ENCODE measurements at regions not wholly inside any gene's neighbourhood (a gene's known extent, or its start where the extent isn't known, plus 50 kb on each side); places are given as distances from the start of the nearest gene placed in this dataset.

- Mint-ChIP-seq H3K27me3 (peaks cover 42 to 49% of the 10 kb centered on the region in 2 donors), H3K9me3 (no peaks in the 10 kb centered on the region), H3K4me1 (no peaks in the 10 kb centered on the region), H3K27ac (no peak overlapping the region), H3K4me3 (no peak overlapping the region), H3K36me3 (no peaks in the 10 kb centered on the region)
- POLR2A ChIA-PET = no interaction called here
- Histone ChIP-seq H3K27me3 (replicated peaks in 1 of 2; ENCODE audit: control insufficient read depth in 2 of 2, extremely low read depth in 1 of 2, insufficient read depth in 2 of 2, low read length in 1 of 2) (no peaks in the 10 kb centered on the region), H3K27ac (ENCODE audit: low read length) (no peak overlapping the region), H3K9me3 (no peaks in the 10 kb centered on the region), H3K4me1 (ENCODE audit: control insufficient read depth in 1 of 2, extremely low read depth in 1 of 2, insufficient read depth in 2 of 2, low read length in 2 of 2) (no peaks in the 10 kb centered on the region), H3K36me3 (ENCODE audit: control insufficient read depth in 2 of 2, extremely low read depth in 1 of 2, insufficient read depth in 1 of 2, low read length in 1 of 2) (no peaks in the 10 kb centered on the region), H3K4me3 (ENCODE audit: control insufficient read depth in 1 of 2, extremely low read depth in 1 of 2, low read length in 1 of 2) (no peak overlapping the region)
- CTCF ChIA-PET = no interaction called here
- no peak for DNase-seq
- 40% methylated on average over 1 of the region's 2 CpGs for WGBS (ENCODE audit: insufficient coverage)
- ATAC-seq (replicated peaks in 1 of 4) = no peak
Measured at GRCh38 chr20:21456207-21456606, 57.7 kb downstream of the NKX2-2 start.

- H3K27me3 Mint-ChIP-seq = peaks cover 47 to 51% of the 10 kb centered on the region in 2 donors
- CTCF ChIA-PET = no interaction called here
- no peaks in the 10 kb centered on the region for H3K9me3 ChIP-seq
- no peaks in the 10 kb centered on the region for H3K36me3 Mint-ChIP-seq
- no peaks in the 10 kb centered on the region for H3K27me3 ChIP-seq (replicated peaks in 1 of 2; ENCODE audit: control insufficient read depth in 2 of 2, extremely low read depth in 1 of 2, insufficient read depth in 2 of 2, low read length in 1 of 2)
- no peaks in the 10 kb centered on the region for H3K4me1 Mint-ChIP-seq
- 59% methylated on average over 4 of the region's 4 CpGs for WGBS (ENCODE audit: insufficient coverage)
- H3K4me3 Mint-ChIP-seq = no peak overlapping the region
- no peak for DNase-seq
- H3K27ac ChIP-seq (ENCODE audit: low read length) = no peak overlapping the region
- no peak overlapping the region for H3K4me3 ChIP-seq (ENCODE audit: control insufficient read depth in 1 of 2, extremely low read depth in 1 of 2, low read length in 1 of 2)
- H3K36me3 ChIP-seq (ENCODE audit: control insufficient read depth in 2 of 2, extremely low read depth in 1 of 2, insufficient read depth in 1 of 2, low read length in 1 of 2) = no peaks in the 10 kb centered on the region
- no peaks in the 10 kb centered on the region for H3K9me3 Mint-ChIP-seq
- POLR2A ChIA-PET = no interaction called here
- no peak for ATAC-seq (replicated peaks in 1 of 4)
- no peaks in the 10 kb centered on the region for H3K4me1 ChIP-seq (ENCODE audit: control insufficient read depth in 1 of 2, extremely low read depth in 1 of 2, insufficient read depth in 2 of 2, low read length in 2 of 2)
- no peak overlapping the region for H3K27ac Mint-ChIP-seq
Measured at GRCh38 chr20:21453690-21454089, 56.4 kb upstream of the NKX2-4 start.

DNA sequence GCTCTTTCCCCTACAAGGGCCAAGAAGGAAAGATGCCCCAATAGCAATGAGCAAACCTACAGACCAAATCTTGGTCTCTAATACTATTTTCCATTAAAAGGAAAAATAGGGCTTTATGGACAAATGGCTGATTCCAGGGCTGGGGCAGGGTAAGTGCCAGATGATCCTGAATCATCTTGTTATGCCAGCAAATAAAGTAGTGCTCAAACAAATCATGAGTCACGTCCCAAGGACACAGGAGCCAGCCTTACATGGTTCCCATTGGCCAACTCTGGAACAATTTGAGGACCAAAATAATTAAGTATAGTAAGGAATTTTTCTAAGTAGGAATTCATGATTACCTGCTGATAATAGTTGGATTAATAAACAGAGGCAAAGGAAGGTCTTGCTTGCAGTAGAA lies 53.2 kb upstream of the NKX2-4 start:
- Histone ChIP-seq H3K36me3 (ENCODE audit: control insufficient read depth in 2 of 2, extremely low read depth in 1 of 2, insufficient read depth in 1 of 2, low read length in 1 of 2) (no peaks in the 10 kb centered on the region), H3K9me3 (no peaks in the 10 kb centered on the region), H3K4me1 (ENCODE audit: control insufficient read depth in 1 of 2, extremely low read depth in 1 of 2, insufficient read depth in 2 of 2, low read length in 2 of 2) (no peaks in the 10 kb centered on the region), H3K4me3 (ENCODE audit: control insufficient read depth in 1 of 2, extremely low read depth in 1 of 2, low read length in 1 of 2) (no peak overlapping the region), H3K27ac (ENCODE audit: low read length) (no peak overlapping the region), H3K27me3 (replicated peaks in 1 of 2; ENCODE audit: control insufficient read depth in 2 of 2, extremely low read depth in 1 of 2, insufficient read depth in 2 of 2, low read length in 1 of 2) (peaks cover 2% of the 10 kb centered on the region in 2 experiments)
- Mint-ChIP-seq H3K36me3 (no peaks in the 10 kb centered on the region), H3K4me1 (no peaks in the 10 kb centered on the region), H3K9me3 (no peaks in the 10 kb centered on the region), H3K27me3 (peaks cover 29 to 35% of the 10 kb centered on the region in 2 donors), H3K4me3 (no peak overlapping the region), H3K27ac (no peak overlapping the region)
- DNase-seq = no peak
- no peak for ATAC-seq (replicated peaks in 1 of 4)
- WGBS (ENCODE audit: insufficient coverage) = 22% methylated on average over 1 of the region's 1 CpG
- CTCF ChIA-PET = interaction anchor here in 1 of 2 donors (0.6 kb wide), 1 partner anchor 414 kb away, joined by 3 read pairs; no protein-coding TSS in a partner anchor
- POLR2A ChIA-PET = no interaction called here

All from T-cell (primary cell).